H54 (cell line): ENCODE measurements at regions not wholly inside any gene's neighbourhood (a gene's known extent, or its start where the extent isn't known, plus 50 kb on each side); places are given as distances from the start of the nearest gene placed in this dataset.

Experiments
- DNase-seq: peaks from one replicate; pipeline ENCODE4 v3.0.0; 2011; ENCODE audit warnings: low spot score, mixed read lengths; ENCODE audit not compliant: insufficient read length
- FAIRE-seq: peaks from 3 replicates; lab custom pipeline; 2011; peaks lifted over from hg19 to GRCh38; lab: Jason Lieb, UNC
- POLR2A ChIP-seq: IDR thresholded peaks from 2 replicates; pipeline ENCODE4 v1.6.1; 2011; ENCODE audit warnings: low read depth, mild to moderate bottlenecking, low read length

GRCh38 chr7:109945820-109946518 lies 1145.0 kb upstream of the LRRN3 start:
- no peak for TF ChIP-seq POLR2A
- DNase-seq (no peak), FAIRE-seq (no peak)

GRCh38 chr7:109950256-109950655 lies 1140.7 kb upstream of the LRRN3 start:
- DNase-seq (no peak), FAIRE-seq (no peak)
- no peak for TF ChIP-seq POLR2A

GRCh38 chr7:109950821-109951564 lies 1139.9 kb upstream of the LRRN3 start:
- DNase-seq (no peak), FAIRE-seq (no peak)
- TF ChIP-seq POLR2A, result no peak

- no peak for FAIRE-seq
- no peak for DNase-seq
- no peak for TF ChIP-seq POLR2A
Observed at GRCh38 chr7:109951565-109951928, 1139.4 kb upstream of the LRRN3 start.

- DNase-seq (no peak), FAIRE-seq (no peak)
- TF ChIP-seq POLR2A, result no peak
Observed at GRCh38 chr7:109955986-109956385, 1134.9 kb upstream of the LRRN3 start.

GRCh38 chr7:109956916-109957315 lies 1134.0 kb upstream of the LRRN3 start:
- TF ChIP-seq POLR2A, result no peak
- FAIRE-seq, result no peak
- no peak for DNase-seq

- no peak for FAIRE-seq
- TF ChIP-seq POLR2A, result no peak
- no peak for DNase-seq
Observed at GRCh38 chr7:109963741-109964140, 1127.2 kb upstream of the LRRN3 start.

- DNase-seq (no peak), FAIRE-seq (no peak)
- no peak for TF ChIP-seq POLR2A
Observed at GRCh38 chr7:109964780-109965179, 1126.1 kb upstream of the LRRN3 start.

GRCh38 chr7:109967406-109967805 lies 1123.5 kb upstream of the LRRN3 start:
- no peak for FAIRE-seq
- no peak for TF ChIP-seq POLR2A

GRCh38 chr7:109983618-109984017 lies 1107.3 kb upstream of the LRRN3 start:
- no peak for FAIRE-seq
- no peak for TF ChIP-seq POLR2A
- DNase-seq, result no peak

More at GRCh38 chr7:109967406-109967805, 1123.5 kb upstream of the LRRN3 start:
- no peak for DNase-seq

GRCh38 chr7:109984729-109985128 lies 1106.2 kb upstream of the LRRN3 start:
- TF ChIP-seq POLR2A, result no peak
- DNase-seq, result no peak
- no peak for FAIRE-seq

GRCh38 chr7:109986701-109987100 lies 1104.2 kb upstream of the LRRN3 start:
- no peak for FAIRE-seq
- no peak for TF ChIP-seq POLR2A
- DNase-seq, result no peak

- DNase-seq (no peak), FAIRE-seq (no peak)
- TF ChIP-seq POLR2A, result no peak
Observed at GRCh38 chr7:109996411-109996810, 1094.5 kb upstream of the LRRN3 start.

GRCh38 chr7:109996927-109997326 lies 1094.0 kb upstream of the LRRN3 start:
- DNase-seq (no peak), FAIRE-seq (no peak)
- no peak for TF ChIP-seq POLR2A

GRCh38 chr7:109997837-109998236 lies 1093.1 kb upstream of the LRRN3 start:
- FAIRE-seq, result no peak
- no peak for DNase-seq
- no peak for TF ChIP-seq POLR2A
